HG03571 (cell line): ENCODE measurements at regions not wholly inside any gene's neighbourhood (a gene's known extent, or its start where the extent isn't known, plus 50 kb on each side); places are given as distances from the start of the nearest gene placed in this dataset.
"Not testable (repeated sequence)": the region's sequence is repeated elsewhere in the genome, so short reads cannot be mapped to it uniquely, and the experiment has no call there.

Experiments used
- ATAC-seq: cut with Tn5 transposase; IDR thresholded peaks from one replicate; pipeline ENCODE4 v1.9.1; 2021; ENCODE audit not compliant: unreplicated experiment

GRCh38 chr4:100674976-100675375 is 157.2 kb upstream of the EMCN start:
- no peak for ATAC-seq

GRCh38 chr4:100657187-100657586 is 139.4 kb upstream of the EMCN start:
- ATAC-seq, result no peak

GRCh38 chr4:100651499-100652175 is 133.8 kb upstream of the EMCN start:
- ATAC-seq, result no peak

GRCh38 chr4:100649417-100649816 is 131.6 kb upstream of the EMCN start:
- no peak for ATAC-seq

- ATAC-seq, result no peak
These were observed 126.3 kb upstream of the EMCN start for GRCh38 chr4:100644150-100644549.

GRCh38 chr4:100641336-100641735 is 123.5 kb upstream of the EMCN start:
- ATAC-seq, result no peak

- ATAC-seq, result no peak
These were observed 118.1 kb upstream of the EMCN start for GRCh38 chr4:100635899-100636298.

GRCh38 chr4:100633269-100633668 is 115.4 kb upstream of the EMCN start:
- no peak for ATAC-seq

GRCh38 chr4:100632163-100632562 is 114.3 kb upstream of the EMCN start:
- no peak for ATAC-seq

- no peak for ATAC-seq
These were observed 113.6 kb upstream of the EMCN start for GRCh38 chr4:100631281-100631968.

- no peak for ATAC-seq
These were observed 112.5 kb upstream of the EMCN start for GRCh38 chr4:100630341-100630740.

GRCh38 chr4:100609810-100610209 is 92.0 kb upstream of the EMCN start:
- no peak for ATAC-seq

GRCh38 chr4:100608651-100609050 is 90.8 kb upstream of the EMCN start:
- ATAC-seq, result not testable (repeated sequence)

GRCh38 chr4:100605144-100605543 is 87.3 kb upstream of the EMCN start:
- ATAC-seq, result no peak

- no peak for ATAC-seq
These were observed 76.1 kb upstream of the EMCN start for GRCh38 chr4:100593935-100594334.

GRCh38 chr4:100591161-100591876 is 73.5 kb upstream of the EMCN start:
- no peak for ATAC-seq

- ATAC-seq, result no peak
These were observed 72.5 kb upstream of the EMCN start for GRCh38 chr4:100590325-100590724.

- ATAC-seq, result no peak
These were observed 70.3 kb upstream of the EMCN start for GRCh38 chr4:100588076-100588475.

GRCh38 chr4:100582146-100582545 is 64.3 kb upstream of the EMCN start:
- ATAC-seq, result no peak

GRCh38 chr4:100581337-100581736 is 63.5 kb upstream of the EMCN start:
- ATAC-seq, result no peak

- no peak for ATAC-seq
These were observed 58.7 kb upstream of the EMCN start for GRCh38 chr4:100576570-100576969.

- no peak for ATAC-seq
These were observed 56.8 kb upstream of the EMCN start for GRCh38 chr4:100574607-100575006.
